ENCODE measurements at regions not wholly inside any gene's neighbourhood (a gene's known extent, or its start where the extent isn't known, plus 50 kb on each side); places are given as distances from the start of the nearest gene placed in this dataset.
"Not testable (repeated sequence)": the region's sequence is repeated elsewhere in the genome, so short reads cannot be mapped to it uniquely, and the experiment has no call there.

DNA sequence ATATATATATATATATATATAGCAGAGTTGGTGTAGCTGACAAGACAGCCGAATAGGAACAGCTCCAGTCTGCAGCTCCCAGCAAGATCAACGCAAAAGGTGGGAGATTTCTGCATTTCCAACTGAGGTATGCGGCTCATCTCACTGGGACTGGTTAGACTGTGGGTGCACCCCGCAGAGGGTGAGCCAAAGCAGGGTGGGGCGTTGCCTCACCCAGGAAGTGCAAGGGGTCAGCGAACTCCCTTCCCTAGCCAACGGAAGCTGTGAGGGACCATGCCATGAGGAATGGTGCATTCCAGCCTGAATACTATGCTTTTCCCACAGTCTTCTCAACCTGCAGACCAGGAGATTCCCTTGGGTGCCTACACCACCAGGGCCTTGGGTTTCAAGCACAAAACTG is 81.7 kb upstream of the ST3GAL6 start:
- no peak overlapping the region for H3K27ac ChIP-seq (ENCODE audit: low read length)
- no peaks in the 10 kb centered on the region for H3K27me3 ChIP-seq (ENCODE audit: control insufficient read depth, insufficient read depth, low read length)
- ATAC-seq (no peak), DNase-seq (ENCODE audit: low read depth, low spot score) (no peak)
- H3K4me3 ChIP-seq (ENCODE audit: low read depth in 2 of 2, low read length in 2 of 2) = no peak overlapping the region
- TF ChIP-seq POLR2AphosphoS5 (IDR thresholded peaks at IDR 0.05; ENCODE audit: low read depth, low read length) (no peak), REST (IDR thresholded peaks at IDR 0.05; ENCODE audit: insufficient read depth in 1 of 2, low read depth in 2 of 2, low read length in 1 of 2) (no peak), SIN3A (IDR thresholded peaks at IDR 0.05; ENCODE audit: borderline replicate concordance, insufficient read depth, low read depth, low read length) (no peak), TCF7L2 (IDR thresholded peaks at IDR 0.05; ENCODE audit: low read depth, low read length) (no peak), CTCF (IDR thresholded peaks at IDR 0.05) (no peak)
- H3K9me3 ChIP-seq (ENCODE audit: control insufficient read depth, insufficient read depth, low read depth, low read length) = 0 out of 2 replicates have a peak, but pooled peaks cover 3% of the 10 kb centered on the region
- no peaks in the 10 kb centered on the region for H3K4me1 ChIP-seq (ENCODE audit: control insufficient read depth, insufficient read depth, low read length)
- intact Hi-C loops (cut with micrococcal nuclease; ENCODE audit: unreplicated experiment) (no loop called here), in situ Hi-C loops (cut with HindIII; ENCODE audit: low pct_unique_long_range_greater_than_20kb, low sequenced_read_pairs) (no loop called here)
- CTCF ChIA-PET = no interaction called here
- POLR2A ChIA-PET = no interaction called here
- H3K36me3 ChIP-seq (ENCODE audit: control insufficient read depth, insufficient read depth, low read length) = no peaks in the 10 kb centered on the region
- BruUV-seq (replicated peaks) = no TSS peak

- H3K4me3 ChIP-seq (ENCODE audit: low read depth in 2 of 2, low read length in 2 of 2); BruUV-seq (replicated peaks); DNase-seq (ENCODE audit: low read depth, low spot score); intact Hi-C loops (cut with micrococcal nuclease; ENCODE audit: unreplicated experiment); H3K27me3 ChIP-seq (ENCODE audit: control insufficient read depth, insufficient read depth, low read length); H3K9me3 ChIP-seq (ENCODE audit: control insufficient read depth, insufficient read depth, low read depth, low read length); CTCF ChIA-PET; H3K36me3 ChIP-seq (ENCODE audit: control insufficient read depth, insufficient read depth, low read length); POLR2A ChIA-PET; H3K4me1 ChIP-seq (ENCODE audit: control insufficient read depth, insufficient read depth, low read length); ATAC-seq; in situ Hi-C loops (cut with HindIII; ENCODE audit: low pct_unique_long_range_greater_than_20kb, low sequenced_read_pairs); H3K27ac ChIP-seq (ENCODE audit: low read length): not testable (repeated sequence)
Observed at GRCh38 chr3:98682391-98682790, 80.7 kb upstream of the ST3GAL6 start.

DNA sequence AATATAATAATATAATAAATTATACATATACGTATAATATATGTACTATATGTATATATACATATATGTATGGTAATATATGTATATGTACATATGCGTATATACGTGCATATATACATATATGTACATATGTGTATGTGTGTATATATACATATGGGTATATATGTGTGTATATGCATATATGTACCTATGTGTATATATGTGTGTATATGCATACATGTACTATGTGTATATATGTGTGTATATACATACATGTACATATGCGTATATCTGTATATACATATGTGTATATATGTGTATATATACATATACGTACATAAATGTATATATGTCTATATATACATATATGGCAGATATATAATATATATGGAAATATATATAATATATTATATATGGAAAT is 74.8 kb upstream of the ST3GAL6 start:
- intact Hi-C loops (cut with micrococcal nuclease; ENCODE audit: unreplicated experiment) (no loop called here), in situ Hi-C loops (cut with HindIII; ENCODE audit: low pct_unique_long_range_greater_than_20kb, low sequenced_read_pairs) (no loop called here)
- ChIA-PET POLR2A (no interaction called here), CTCF (no interaction called here)
- DNase-seq (ENCODE audit: low read depth, low spot score) (no peak), ATAC-seq (no peak)
- TF ChIP-seq POLR2AphosphoS5 (IDR thresholded peaks at IDR 0.05; ENCODE audit: low read depth, low read length) = no peak
- no peak for TF ChIP-seq REST (IDR thresholded peaks at IDR 0.05; ENCODE audit: insufficient read depth in 1 of 2, low read depth in 2 of 2, low read length in 1 of 2)
- no peak for TF ChIP-seq CTCF (IDR thresholded peaks at IDR 0.05)
- no peak for TF ChIP-seq SIN3A (IDR thresholded peaks at IDR 0.05; ENCODE audit: borderline replicate concordance, insufficient read depth, low read depth, low read length)
- no peak for TF ChIP-seq TCF7L2 (IDR thresholded peaks at IDR 0.05; ENCODE audit: low read depth, low read length)
- H3K27me3 ChIP-seq (ENCODE audit: control insufficient read depth, insufficient read depth, low read length) = no peaks in the 10 kb centered on the region
- no peak overlapping the region for H3K4me3 ChIP-seq (ENCODE audit: low read depth in 2 of 2, low read length in 2 of 2)
- no peak overlapping the region for H3K27ac ChIP-seq (ENCODE audit: low read length)
- BruUV-seq (replicated peaks) = no TSS peak
- no peaks in the 10 kb centered on the region for H3K4me1 ChIP-seq (ENCODE audit: control insufficient read depth, insufficient read depth, low read length)
- no peaks in the 10 kb centered on the region; the same call in 1 of the 2 replicates for H3K36me3 ChIP-seq (ENCODE audit: control insufficient read depth, insufficient read depth, low read length)
- H3K9me3 ChIP-seq (ENCODE audit: control insufficient read depth, insufficient read depth, low read depth, low read length) = no peaks in the 10 kb centered on the region

Data from Panc1 (cell line).